Stimulated activated CD4-positive, alpha-beta T cell treated with anti-CD3 and anti-CD28 coated beads, TNF-alpha, amount 100 ng/mL, for 4 hours (primary cell): ENCODE measurements at regions not wholly inside any gene's neighbourhood (a gene's known extent, or its start where the extent isn't known, plus 50 kb on each side); places are given as distances from the start of the nearest gene placed in this dataset.

Experiments used
- DNase-seq, 3 experiments: peaks; one replicate each; pipeline ENCODE4 v3.0.0-alpha.2; 2020; ENCODE audit warnings: low read depth in 3 of 3

GRCh38 chr5:2187687-2188086 is 305.0 kb upstream of the IRX4 start:
- DNase-seq: no peak

- DNase-seq: no peak
Observed at GRCh38 chr5:2187156-2187555, 304.4 kb upstream of the IRX4 start.

- no peak for DNase-seq
Observed at GRCh38 chr5:2186472-2187015, 303.8 kb upstream of the IRX4 start.

- DNase-seq: no peak
Observed at GRCh38 chr5:2185646-2186471, 303.1 kb upstream of the IRX4 start.

GRCh38 chr5:2184563-2185540 is 302.1 kb upstream of the IRX4 start:
- no peak for DNase-seq

- DNase-seq: no peak
Observed at GRCh38 chr5:2184026-2184366, 301.3 kb upstream of the IRX4 start.

GRCh38 chr5:2183154-2184025 is 300.7 kb upstream of the IRX4 start:
- DNase-seq: no peak

GRCh38 chr5:2182020-2182419 is 299.3 kb upstream of the IRX4 start:
- DNase-seq: no peak

GRCh38 chr5:2181557-2181956 is 298.8 kb upstream of the IRX4 start:
- no peak for DNase-seq

- DNase-seq: no peak
Observed at GRCh38 chr5:2181149-2181548, 298.4 kb upstream of the IRX4 start.

- no peak for DNase-seq
Observed at GRCh38 chr5:2180456-2180855, 297.7 kb upstream of the IRX4 start.

GRCh38 chr5:2179861-2180260 is 297.1 kb upstream of the IRX4 start:
- DNase-seq: no peak

GRCh38 chr5:2178528-2178927 is 295.8 kb upstream of the IRX4 start:
- DNase-seq: no peak

GRCh38 chr5:2178071-2178477 is 295.3 kb upstream of the IRX4 start:
- DNase-seq: no peak

GRCh38 chr5:2177244-2177643 is 294.5 kb upstream of the IRX4 start:
- no peak for DNase-seq

GRCh38 chr5:2176581-2176980 is 293.9 kb upstream of the IRX4 start:
- no peak for DNase-seq

GRCh38 chr5:2175842-2176404 is 293.2 kb upstream of the IRX4 start:
- DNase-seq: no peak

- DNase-seq: no peak
Observed at GRCh38 chr5:2175041-2175440, 292.3 kb upstream of the IRX4 start.

- no peak for DNase-seq
Observed at GRCh38 chr5:2174538-2174937, 291.8 kb upstream of the IRX4 start.

GRCh38 chr5:2173151-2173834 is 290.6 kb upstream of the IRX4 start:
- DNase-seq: no peak

- no peak for DNase-seq
Observed at GRCh38 chr5:2172471-2172870, 289.7 kb upstream of the IRX4 start.
